Lower leg skin (tissue), 3 donors: ENCODE measurements at regions not wholly inside any gene's neighbourhood (a gene's known extent, or its start where the extent isn't known, plus 50 kb on each side); places are given as distances from the start of the nearest gene placed in this dataset.

Experiments
- POLR2A ChIP-seq, 2 donors: fragments of 450-650 bp; IDR thresholded peaks; one replicate each; pipeline ENCODE4 v1.6.1; 2016 to 2017; ENCODE audit warnings: antibody characterized with exemption in 2 of 2, mild to moderate bottlenecking in 1 of 2, moderate library complexity in 1 of 2
- TF ChIP-seq, protein P1 (sequence below), 3 donors: fragments of 450-650 bp; IDR thresholded peaks; one replicate each; pipeline ENCODE4 v1.5.1; 2016; ENCODE audit warnings: antibody characterized with exemption in 3 of 3, mild to moderate bottlenecking in 3 of 3, moderate library complexity in 2 of 3

DNA sequence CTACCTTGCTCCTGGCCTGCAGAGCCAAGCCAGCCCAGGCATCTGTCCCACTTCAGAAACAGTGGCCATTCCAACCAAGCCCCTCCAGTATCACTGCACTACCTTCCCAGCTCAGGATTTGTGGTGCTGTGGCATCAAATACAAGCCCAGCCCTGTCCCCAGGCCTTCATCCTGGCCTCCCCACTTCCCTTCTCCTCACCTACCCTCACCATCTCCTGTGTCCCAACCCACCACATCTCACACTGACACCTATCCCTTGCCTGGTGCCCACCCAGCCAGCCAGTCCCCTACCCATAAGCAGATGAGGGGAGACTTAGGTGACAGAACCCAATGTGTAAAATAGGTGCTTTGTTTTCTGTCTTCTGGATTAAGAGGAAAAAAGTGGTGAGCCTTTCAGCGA lies 66.0 kb upstream of the CDH5 start:
- TF ChIP-seq, protein P1, sequence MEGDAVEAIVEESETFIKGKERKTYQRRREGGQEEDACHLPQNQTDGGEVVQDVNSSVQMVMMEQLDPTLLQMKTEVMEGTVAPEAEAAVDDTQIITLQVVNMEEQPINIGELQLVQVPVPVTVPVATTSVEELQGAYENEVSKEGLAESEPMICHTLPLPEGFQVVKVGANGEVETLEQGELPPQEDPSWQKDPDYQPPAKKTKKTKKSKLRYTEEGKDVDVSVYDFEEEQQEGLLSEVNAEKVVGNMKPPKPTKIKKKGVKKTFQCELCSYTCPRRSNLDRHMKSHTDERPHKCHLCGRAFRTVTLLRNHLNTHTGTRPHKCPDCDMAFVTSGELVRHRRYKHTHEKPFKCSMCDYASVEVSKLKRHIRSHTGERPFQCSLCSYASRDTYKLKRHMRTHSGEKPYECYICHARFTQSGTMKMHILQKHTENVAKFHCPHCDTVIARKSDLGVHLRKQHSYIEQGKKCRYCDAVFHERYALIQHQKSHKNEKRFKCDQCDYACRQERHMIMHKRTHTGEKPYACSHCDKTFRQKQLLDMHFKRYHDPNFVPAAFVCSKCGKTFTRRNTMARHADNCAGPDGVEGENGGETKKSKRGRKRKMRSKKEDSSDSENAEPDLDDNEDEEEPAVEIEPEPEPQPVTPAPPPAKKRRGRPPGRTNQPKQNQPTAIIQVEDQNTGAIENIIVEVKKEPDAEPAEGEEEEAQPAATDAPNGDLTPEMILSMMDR (IDR thresholded peaks at IDR 0.05) = no peak
- TF ChIP-seq POLR2A (IDR thresholded peaks at IDR 0.05) = no peak
